GM19397 (cell line): ENCODE measurements at regions not wholly inside any gene's neighbourhood (a gene's known extent, or its start where the extent isn't known, plus 50 kb on each side); places are given as distances from the start of the nearest gene placed in this dataset.
"Not testable (repeated sequence)": the region's sequence is repeated elsewhere in the genome, so short reads cannot be mapped to it uniquely, and the experiment has no call there.

Experiments used
- ATAC-seq: cut with Tn5 transposase; IDR thresholded peaks from one replicate; pipeline ENCODE4 v1.9.1; 2021; ENCODE audit warnings: mild to moderate bottlenecking, moderate library complexity; ENCODE audit not compliant: unreplicated experiment

GRCh38 chr1:99533909-99534637, 111.8 kb upstream of the PALMD start:
- ATAC-seq, result no peak

GRCh38 chr1:99534638-99534930, 111.3 kb upstream of the PALMD start:
- ATAC-seq, result no peak

GRCh38 chr1:99535470-99536164, 110.3 kb upstream of the PALMD start:
- no peak for ATAC-seq

GRCh38 chr1:99537886-99538617, 107.9 kb upstream of the PALMD start:
- no peak for ATAC-seq

GRCh38 chr1:99538618-99538956, 107.3 kb upstream of the PALMD start:
- ATAC-seq, result no peak

- no peak for ATAC-seq
Measured at GRCh38 chr1:99539131-99539530, 106.8 kb upstream of the PALMD start.

GRCh38 chr1:99540744-99541143, 105.2 kb upstream of the PALMD start:
- no peak for ATAC-seq

GRCh38 chr1:99544328-99544727, 101.6 kb upstream of the PALMD start:
- no peak for ATAC-seq

- no peak for ATAC-seq
Measured at GRCh38 chr1:99546432-99547416, 99.2 kb upstream of the PALMD start.

GRCh38 chr1:99548943-99549605, 96.8 kb upstream of the PALMD start:
- ATAC-seq, result no peak

- no peak for ATAC-seq
Measured at GRCh38 chr1:99550198-99550597, 95.7 kb upstream of the PALMD start.

- no peak for ATAC-seq
Measured at GRCh38 chr1:99551812-99552614, 93.9 kb upstream of the PALMD start.

GRCh38 chr1:99553301-99553700, 92.6 kb upstream of the PALMD start:
- ATAC-seq, result no peak

- ATAC-seq, result not testable (repeated sequence)
Measured at GRCh38 chr1:99553819-99554218, 92.1 kb upstream of the PALMD start.

GRCh38 chr1:99554727-99555126, 91.2 kb upstream of the PALMD start:
- ATAC-seq, result no peak

GRCh38 chr1:99557546-99558202, 88.2 kb upstream of the PALMD start:
- ATAC-seq, result no peak

GRCh38 chr1:99559166-99559565, 86.7 kb upstream of the PALMD start:
- no peak for ATAC-seq

- no peak for ATAC-seq
Measured at GRCh38 chr1:99560207-99561040, 85.5 kb upstream of the PALMD start.
